ENCODE measurements at regions not wholly inside any gene's neighbourhood (a gene's known extent, or its start where the extent isn't known, plus 50 kb on each side); places are given as distances from the start of the nearest gene placed in this dataset.

DNA sequence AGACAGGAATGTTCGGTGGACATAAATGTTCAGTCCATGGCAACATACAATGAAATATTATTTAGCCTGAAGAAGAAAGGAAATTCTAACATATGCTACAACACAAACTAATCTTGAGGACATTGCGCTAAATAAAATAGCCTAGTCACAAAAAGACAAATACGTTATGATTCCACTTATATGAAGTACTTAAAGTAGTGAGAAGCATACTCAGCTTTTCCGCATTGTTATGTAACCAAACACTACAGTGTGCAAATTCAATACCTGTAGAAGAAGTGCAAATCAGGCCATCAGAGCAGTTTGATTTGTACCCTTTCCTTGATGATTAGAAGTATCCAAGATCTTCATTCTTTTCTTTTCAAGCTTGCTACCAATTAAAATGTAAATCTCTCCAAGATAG lies 1023.4 kb upstream of the NR2F2 start:
- no peaks in the 10 kb centered on the region for H3K9me3 ChIP-seq
- H3K4me3 ChIP-seq, result no peak overlapping the region
- intact Hi-C loops (cut with DNase I), result no loop called here
- H3K27me3 ChIP-seq, result peaks cover 0 to 4% (median 0%) of the 10 kb centered on the region in 4 donors
- no peak for DNase-seq
- no peak for TF ChIP-seq POLR2A (IDR thresholded peaks at IDR 0.05)
- TF ChIP-seq, protein P1, sequence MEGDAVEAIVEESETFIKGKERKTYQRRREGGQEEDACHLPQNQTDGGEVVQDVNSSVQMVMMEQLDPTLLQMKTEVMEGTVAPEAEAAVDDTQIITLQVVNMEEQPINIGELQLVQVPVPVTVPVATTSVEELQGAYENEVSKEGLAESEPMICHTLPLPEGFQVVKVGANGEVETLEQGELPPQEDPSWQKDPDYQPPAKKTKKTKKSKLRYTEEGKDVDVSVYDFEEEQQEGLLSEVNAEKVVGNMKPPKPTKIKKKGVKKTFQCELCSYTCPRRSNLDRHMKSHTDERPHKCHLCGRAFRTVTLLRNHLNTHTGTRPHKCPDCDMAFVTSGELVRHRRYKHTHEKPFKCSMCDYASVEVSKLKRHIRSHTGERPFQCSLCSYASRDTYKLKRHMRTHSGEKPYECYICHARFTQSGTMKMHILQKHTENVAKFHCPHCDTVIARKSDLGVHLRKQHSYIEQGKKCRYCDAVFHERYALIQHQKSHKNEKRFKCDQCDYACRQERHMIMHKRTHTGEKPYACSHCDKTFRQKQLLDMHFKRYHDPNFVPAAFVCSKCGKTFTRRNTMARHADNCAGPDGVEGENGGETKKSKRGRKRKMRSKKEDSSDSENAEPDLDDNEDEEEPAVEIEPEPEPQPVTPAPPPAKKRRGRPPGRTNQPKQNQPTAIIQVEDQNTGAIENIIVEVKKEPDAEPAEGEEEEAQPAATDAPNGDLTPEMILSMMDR (IDR thresholded peaks at IDR 0.05), result no peak
- peaks cover 0 to 19% (median 6%) of the 10 kb centered on the region in 3 donors for H3K4me1 ChIP-seq
- no peaks in the 10 kb centered on the region for H3K36me3 ChIP-seq
- H3K27ac ChIP-seq, result no peak overlapping the region
- WGBS, 2 donors, result 92 to 96% methylated on average over 3 to 4 of the region's 4 CpGs

DNA sequence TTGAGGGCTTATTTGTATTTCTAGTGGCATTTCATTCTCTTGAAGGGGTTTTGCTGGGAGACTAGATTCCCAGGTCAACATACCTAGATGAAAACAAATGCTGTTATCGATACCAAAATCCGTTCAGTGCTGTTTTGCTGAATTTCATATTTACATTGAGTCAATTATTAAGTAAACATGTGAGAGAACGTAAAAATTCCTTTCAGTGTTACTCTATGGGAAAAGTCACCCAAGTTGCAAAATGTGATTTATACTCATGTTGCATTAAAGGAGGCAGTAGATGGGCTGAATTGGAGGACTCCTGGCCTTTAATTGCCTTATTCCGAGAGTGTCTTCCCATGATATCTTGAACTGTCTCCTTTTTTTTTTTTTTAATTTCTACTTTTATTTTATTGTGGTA lies 1011.3 kb upstream of the NR2F2 start:
- 66 to 82% methylated on average over 4 of the region's 4 CpGs for WGBS, 2 donors
- Histone ChIP-seq H3K9me3 (no peaks in the 10 kb centered on the region), H3K4me1 (peaks cover 0 to 11% (median 0%) of the 10 kb centered on the region in 3 donors), H3K4me3 (no peak overlapping the region), H3K27me3 (peaks cover 0 to 41% (median 0%) of the 10 kb centered on the region in 4 donors), H3K27ac (no peak overlapping the region), H3K36me3 (no peaks in the 10 kb centered on the region)
- DNase-seq, result no peak
- TF ChIP-seq, protein P1 (IDR thresholded peaks at IDR 0.05), result no peak
- no peak for TF ChIP-seq POLR2A (IDR thresholded peaks at IDR 0.05)
- intact Hi-C loops (cut with DNase I), result no loop called here

DNA sequence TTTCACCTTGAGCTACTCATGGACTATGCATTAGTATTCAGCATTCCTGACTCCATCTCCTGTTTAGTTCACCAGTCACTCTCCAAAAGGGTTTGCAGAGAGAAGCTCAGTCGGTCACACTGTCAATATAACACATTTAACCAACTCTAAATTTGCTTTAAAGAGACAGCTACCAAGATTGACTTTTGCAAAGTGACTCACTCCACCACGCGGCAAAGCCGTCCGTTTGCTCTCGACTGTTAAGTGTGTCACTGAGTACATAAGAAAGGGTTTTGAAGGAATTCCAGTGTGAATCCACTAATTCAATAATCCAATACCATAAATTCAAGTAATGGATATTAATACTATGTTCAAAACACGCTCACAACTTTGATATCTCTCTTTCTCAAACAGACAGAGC lies 1006.7 kb upstream of the NR2F2 start:
- H3K27ac ChIP-seq, result peak overlapping the region in 1 of 4 donors; percentile 93
- no peak for DNase-seq
- intact Hi-C loops (cut with DNase I), result no loop called here
- H3K9me3 ChIP-seq, result no peaks in the 10 kb centered on the region
- WGBS, 2 donors, result 56 to 72% methylated on average over 7 of the region's 7 CpGs
- no peak overlapping the region for H3K4me3 ChIP-seq
- H3K36me3 ChIP-seq, result no peaks in the 10 kb centered on the region
- TF ChIP-seq, protein P1 (IDR thresholded peaks at IDR 0.05), result no peak
- no peak for TF ChIP-seq POLR2A (IDR thresholded peaks at IDR 0.05)
- H3K4me1 ChIP-seq, result peaks cover 0 to 14% (median 3%) of the 10 kb centered on the region in 3 donors
- peaks cover 0 to 75% (median 0%) of the 10 kb centered on the region in 4 donors for H3K27me3 ChIP-seq

DNA sequence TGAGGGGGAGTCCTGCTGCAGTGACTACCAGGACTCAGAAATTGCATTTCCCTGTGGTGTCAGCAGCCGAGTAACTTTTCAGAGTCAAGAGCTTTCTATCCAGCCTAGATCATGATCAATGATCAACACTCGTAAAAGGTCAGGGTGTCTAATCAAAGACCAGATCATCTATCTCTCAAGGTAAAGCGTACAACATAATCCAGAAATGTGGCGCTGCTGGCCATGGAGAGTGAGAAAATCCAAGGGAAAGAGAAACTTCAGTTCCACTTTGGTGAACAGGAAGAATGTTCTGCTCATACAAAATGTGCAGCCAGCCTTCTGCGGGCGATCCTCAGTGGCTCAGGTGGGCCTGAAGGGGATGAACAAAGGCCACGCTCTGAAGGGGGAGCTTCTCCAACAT lies 1005.8 kb upstream of the NR2F2 start:
- Histone ChIP-seq H3K27ac (peak overlapping the region in 3 of 4 donors; percentile 60 to 93 (median 85)), H3K27me3 (peaks cover 0 to 74% (median 0%) of the 10 kb centered on the region in 4 donors), H3K4me1 (peaks cover 0 to 14% (median 3%) of the 10 kb centered on the region in 3 donors), H3K4me3 (no peak overlapping the region), H3K9me3 (no peaks in the 10 kb centered on the region), H3K36me3 (no peaks in the 10 kb centered on the region)
- TF ChIP-seq POLR2A (IDR thresholded peaks at IDR 0.05), result no peak
- TF ChIP-seq, protein P1 (IDR thresholded peaks at IDR 0.05), result no peak
- no peak for DNase-seq
- 81 to 85% methylated on average over 7 of the region's 7 CpGs for WGBS, 2 donors
- intact Hi-C loops (cut with DNase I), result no loop called here

DNA sequence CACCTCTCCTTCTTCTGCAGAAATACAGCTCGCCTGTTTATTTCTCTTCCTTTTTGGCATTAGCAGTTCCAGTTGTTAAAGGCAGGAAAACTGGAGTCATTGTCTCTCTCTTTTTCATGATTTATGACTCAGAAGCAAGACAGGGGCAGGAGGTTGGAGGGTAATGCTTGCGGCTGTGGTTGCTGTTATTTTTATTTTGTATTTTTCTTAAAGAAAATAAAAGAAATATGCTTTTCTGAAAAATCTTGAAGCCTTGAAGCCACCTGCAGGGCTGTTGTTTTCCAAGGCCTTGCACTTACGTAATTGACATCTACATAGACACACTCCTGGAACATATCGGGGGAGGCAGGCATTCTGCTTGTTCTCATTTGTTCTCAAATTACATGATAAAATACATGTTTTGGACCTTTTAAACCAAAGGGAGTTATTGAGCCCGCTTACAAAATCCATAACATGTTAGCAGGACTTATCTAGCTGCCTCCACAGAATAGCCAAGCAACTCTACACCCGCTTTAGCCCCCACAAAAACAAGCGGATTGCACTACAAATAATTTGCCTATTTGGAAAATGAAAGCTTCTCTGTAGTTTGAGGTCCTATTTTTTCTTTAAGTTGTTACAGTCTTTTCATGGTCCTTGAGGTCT lies 1004.6 kb upstream of the NR2F2 start:
- TF ChIP-seq POLR2A (IDR thresholded peaks at IDR 0.05), result no peak
- Histone ChIP-seq H3K9me3 (no peaks in the 10 kb centered on the region), H3K36me3 (no peaks in the 10 kb centered on the region), H3K27me3 (peaks cover 0 to 63% (median 0%) of the 10 kb centered on the region in 4 donors), H3K27ac (peak overlapping the region; percentile 35 to 93 (median 72)), H3K4me3 (peak overlapping the region in 2 of 4 donors; percentile 50 to 69), H3K4me1 (peaks cover 0 to 14% (median 3%) of the 10 kb centered on the region in 3 donors)
- 53 to 66% methylated on average over 7 of the region's 7 CpGs for WGBS, 2 donors
- intact Hi-C loops (cut with DNase I), result no loop called here
- no peak for DNase-seq
